ENCODE measurements at regions not wholly inside any gene's neighbourhood (a gene's known extent, or its start where the extent isn't known, plus 50 kb on each side); places are given as distances from the start of the nearest gene placed in this dataset.

DNA sequence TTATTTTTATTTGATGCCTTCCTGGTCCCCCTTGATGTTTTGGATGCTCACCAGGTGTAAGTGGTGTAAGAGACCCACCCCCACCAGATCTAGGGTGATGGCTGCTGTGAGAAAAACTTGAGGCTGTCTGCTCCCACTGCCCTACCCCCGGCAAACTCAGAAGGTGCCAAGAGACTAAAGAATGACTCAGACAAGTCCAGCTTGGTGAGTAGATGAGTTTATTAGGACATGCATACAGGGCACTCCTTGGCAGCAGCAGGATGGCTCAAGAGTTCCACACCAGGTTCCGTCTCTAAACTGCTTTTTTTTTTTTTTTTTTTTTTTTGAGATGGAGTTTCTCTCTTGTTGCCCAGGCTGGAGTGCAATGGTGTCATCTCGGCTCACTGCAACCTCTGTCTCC, 84.0 kb upstream of the HPF1 start:
- no peak overlapping the region for H2BK12ac ChIP-seq (ENCODE audit: low read depth, low read length)
- CTCF ChIA-PET (ENCODE audit: partially characterized antibody): no interaction called here
- H3K79me1 ChIP-seq (ENCODE audit: low read depth, low read length): no peaks in the 10 kb centered on the region
- TF ChIP-seq SUZ12 (IDR thresholded peaks at IDR 0.05; ENCODE audit: low read length) (no peak), TEAD4 (IDR thresholded peaks at IDR 0.05; ENCODE audit: low read depth, low read length) (no peak), CBX5 (IDR thresholded peaks at IDR 0.05; ENCODE audit: low read depth, low read length) (no peak), EGR1 (IDR thresholded peaks at IDR 0.05; ENCODE audit: borderline replicate concordance, low read depth, low read length) (no peak), SIRT6 (IDR thresholded peaks at IDR 0.05; ENCODE audit: low read length) (no peak), POU5F1 (IDR thresholded peaks at IDR 0.05; ENCODE audit: low read depth, low read length) (no peak), RBBP5 (IDR thresholded peaks at IDR 0.05; ENCODE audit: borderline replicate concordance, low read depth, low read length) (no peak), YY1 (IDR thresholded peaks at IDR 0.05; ENCODE audit: low read depth, low read length) (no peak), MAFK (IDR thresholded peaks at IDR 0.05; ENCODE audit: low read depth, low read length) (no peak), TAF1 (IDR thresholded peaks at IDR 0.05; ENCODE audit: low read depth, low read length) (no peak), CBX8 (IDR thresholded peaks at IDR 0.05; ENCODE audit: borderline replicate concordance, low read depth, low read length) (no peak), HDAC6 (IDR thresholded peaks at IDR 0.05; ENCODE audit: low read depth, low read length) (no peak), SAP30 (IDR thresholded peaks at IDR 0.05; ENCODE audit: insufficient read depth, insufficient replicate concordance, low read length) (no peak), RXRA (IDR thresholded peaks at IDR 0.05; ENCODE audit: insufficient read depth, low read depth, low read length) (no peak)
- TF ChIP-seq, protein P1, sequence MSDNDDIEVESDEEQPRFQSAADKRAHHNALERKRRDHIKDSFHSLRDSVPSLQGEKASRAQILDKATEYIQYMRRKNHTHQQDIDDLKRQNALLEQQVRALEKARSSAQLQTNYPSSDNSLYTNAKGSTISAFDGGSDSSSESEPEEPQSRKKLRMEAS (IDR thresholded peaks at IDR 0.05): no peak

More for the DNA sequence above, 84.0 kb upstream of the HPF1 start:
- no peak overlapping the region for H3K56ac ChIP-seq (replicated peaks; ENCODE audit: insufficient read length, low read depth, low read length)
- H3K14ac ChIP-seq (ENCODE audit: insufficient read length): no peak overlapping the region
- H2AK5ac ChIP-seq (ENCODE audit: low read depth, low read length): no peak overlapping the region
- H4K8ac ChIP-seq (ENCODE audit: extremely low read depth, insufficient read depth, low read length): no peak overlapping the region
- no peak overlapping the region for H3K4ac ChIP-seq (replicated peaks; ENCODE audit: insufficient read length, low read depth, low read length)
- H3K36me3 ChIP-seq (ENCODE audit: control insufficient read depth in 2 of 4, insufficient read depth in 4 of 4, low read length in 3 of 4): no peaks in the 10 kb centered on the region
- H4K5ac ChIP-seq (ENCODE audit: insufficient read length, low read depth, low read length): no peak overlapping the region
- H3K23me2 ChIP-seq (ENCODE audit: low read depth, low read length): no peaks in the 10 kb centered on the region
- DNase-seq (ENCODE audit: low read depth in 1 of 2, low spot score in 2 of 2): no peak
- no peak overlapping the region for H3K4me2 ChIP-seq (ENCODE audit: insufficient read depth in 1 of 2, low read depth in 2 of 2, low read length in 2 of 2)
- H3K4me1 ChIP-seq (replicated peaks in 1 of 4; ENCODE audit: control insufficient read depth in 3 of 4, insufficient read depth in 4 of 4, low read length in 3 of 4): no peaks in the 10 kb centered on the region
- no peak overlapping the region for H2BK20ac ChIP-seq (ENCODE audit: low read length)
- FAIRE-seq: no peak
- peaks cover 0 to 3% of the 10 kb centered on the region in 2 experiments; a peak in 1 of 4 replicates for H3K9me3 ChIP-seq (ENCODE audit: insufficient read depth in 2 of 2, low read depth in 1 of 2, low read length in 1 of 2)
- no peak overlapping the region for H3K9ac ChIP-seq (replicated peaks in 1 of 4; ENCODE audit: extremely low read depth in 1 of 4, low read depth in 3 of 4, low read length in 3 of 4)
- H3K23ac ChIP-seq (ENCODE audit: insufficient read length): no peak overlapping the region
- no peaks in the 10 kb centered on the region for H3K27me3 ChIP-seq (replicated peaks in 1 of 4; ENCODE audit: control insufficient read depth in 3 of 4, extremely low read depth in 1 of 4, insufficient read depth in 3 of 4, low read length in 3 of 4)
- H4K20me1 ChIP-seq (replicated peaks in 1 of 2; ENCODE audit: control insufficient read depth in 1 of 2, insufficient read depth in 2 of 2, low read length in 2 of 2): no peaks in the 10 kb centered on the region
- WGBS, 2 experiments (ENCODE audit: extremely low coverage in 1 of 2, insufficient coverage in 1 of 2, insufficient read length in 1 of 2, insufficient replicate concordance in 2 of 2, low coverage in 1 of 2, low lambda C conversion rate in 2 of 2, missing lambda C conversion rate in 1 of 2): 83% methylated on average over 2 of the region's 3 CpGs; no CpG with 5 or more reads in 1 of the 2 experiments
- H2BK5ac ChIP-seq (ENCODE audit: low read depth, low read length): no peak overlapping the region
- no peak overlapping the region for H4K91ac ChIP-seq (replicated peaks; ENCODE audit: insufficient read length, low read length)
- no peak overlapping the region for H3K27ac ChIP-seq (ENCODE audit: low read depth, low read length)
- no peaks in the 10 kb centered on the region for H3K79me2 ChIP-seq (ENCODE audit: control insufficient read depth in 1 of 2, insufficient read depth in 2 of 2, low read length in 2 of 2)
- H2AFZ ChIP-seq (ENCODE audit: low read length): no peak overlapping the region
- H2BK120ac ChIP-seq (replicated peaks; ENCODE audit: low read depth, low read length): no peak overlapping the region
- no peak overlapping the region for H2BK15ac ChIP-seq (ENCODE audit: low read length)
- POLR2A ChIA-PET (ENCODE audit: partially characterized antibody): no interaction called here
- H3K18ac ChIP-seq (ENCODE audit: extremely low read depth, low read length): no peak overlapping the region
- no peak overlapping the region for H3K4me3 ChIP-seq (ENCODE audit: extremely low read depth in 1 of 4, insufficient read depth in 2 of 4, low read depth in 3 of 4, low read length in 4 of 4)

Data from H1 (cell line).